HuH-7.5 (cell line): ENCODE measurements at regions not wholly inside any gene's neighbourhood (a gene's known extent, or its start where the extent isn't known, plus 50 kb on each side); places are given as distances from the start of the nearest gene placed in this dataset.
"Not testable (repeated sequence)": the region's sequence is repeated elsewhere in the genome, so short reads cannot be mapped to it uniquely, and the experiment has no call there.

Experiments
- DNase-seq: peaks from one replicate; pipeline ENCODE4 v3.0.0; 2011; ENCODE audit warnings: low spot score

GRCh38 chrX:2640436-2641150, 50.5 kb upstream of the CD99 start:
- no peak for DNase-seq

DNA sequence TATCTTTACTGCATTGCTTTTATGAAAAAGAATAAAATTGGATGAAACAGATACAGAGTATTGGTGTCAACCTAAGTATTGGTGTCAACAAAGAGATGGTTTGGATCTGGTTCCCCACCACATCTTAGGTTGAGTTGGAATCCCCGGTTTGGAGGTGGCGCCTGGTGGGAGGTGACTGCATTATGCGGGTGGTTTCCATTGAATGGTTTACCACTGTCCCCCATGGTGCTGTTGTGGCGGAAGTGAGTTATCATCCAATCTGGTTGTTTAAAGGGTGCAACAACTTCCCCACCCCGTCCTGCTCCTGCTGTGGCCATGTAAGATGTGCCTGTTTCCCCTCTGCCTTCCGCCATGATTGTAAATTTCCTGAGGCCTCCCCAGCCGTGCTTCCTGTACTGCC, 52.8 kb upstream of the CD99 start:
- DNase-seq: no peak

- DNase-seq: no peak
These were observed 55.8 kb upstream of the CD99 start for GRCh38 chrX:2635342-2635741.

DNA sequence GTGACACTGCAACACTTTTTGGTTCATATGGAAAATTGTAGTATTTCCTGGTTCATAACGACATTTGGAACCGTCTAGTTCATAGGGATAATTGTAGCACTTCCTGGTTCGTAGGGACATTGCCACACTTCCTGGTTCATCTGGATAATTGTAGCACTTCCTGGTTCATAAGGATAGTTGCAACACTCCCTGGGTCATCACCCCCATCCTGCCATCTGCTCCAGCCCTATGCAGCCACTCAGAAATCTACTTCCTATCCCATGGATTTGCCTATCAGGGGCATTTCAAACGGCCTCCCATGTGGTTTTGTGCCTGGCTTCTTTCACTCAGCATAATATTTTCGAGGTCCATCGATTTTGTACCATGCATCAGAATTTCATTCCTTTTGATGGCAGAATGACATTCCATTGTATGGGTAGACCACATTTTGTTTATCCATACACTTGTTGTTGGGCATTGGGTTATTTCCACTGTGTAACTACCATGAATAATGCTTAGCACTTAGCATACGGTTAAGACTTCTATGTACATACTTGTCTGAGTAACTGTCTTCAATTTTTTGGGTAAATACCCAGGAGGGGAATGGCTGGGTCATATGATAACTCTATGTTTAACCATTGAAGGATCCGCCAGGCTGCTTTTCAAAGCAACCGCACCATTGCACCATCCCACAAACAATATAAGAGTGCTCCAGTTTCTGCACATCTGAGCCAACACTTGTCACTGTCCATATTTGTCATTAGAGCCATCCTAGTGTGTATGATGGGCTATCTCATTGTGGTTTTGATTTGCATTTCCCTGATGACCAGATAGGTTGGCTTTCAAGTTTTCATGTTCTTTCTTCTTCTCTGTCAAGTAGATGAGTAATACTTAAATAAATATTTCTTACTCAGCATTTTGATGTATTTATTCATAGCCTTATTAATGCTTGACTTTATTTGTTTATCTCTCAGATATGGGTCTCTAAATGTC, 58.3 kb upstream of the CD99 start:
- no peak for DNase-seq

DNA sequence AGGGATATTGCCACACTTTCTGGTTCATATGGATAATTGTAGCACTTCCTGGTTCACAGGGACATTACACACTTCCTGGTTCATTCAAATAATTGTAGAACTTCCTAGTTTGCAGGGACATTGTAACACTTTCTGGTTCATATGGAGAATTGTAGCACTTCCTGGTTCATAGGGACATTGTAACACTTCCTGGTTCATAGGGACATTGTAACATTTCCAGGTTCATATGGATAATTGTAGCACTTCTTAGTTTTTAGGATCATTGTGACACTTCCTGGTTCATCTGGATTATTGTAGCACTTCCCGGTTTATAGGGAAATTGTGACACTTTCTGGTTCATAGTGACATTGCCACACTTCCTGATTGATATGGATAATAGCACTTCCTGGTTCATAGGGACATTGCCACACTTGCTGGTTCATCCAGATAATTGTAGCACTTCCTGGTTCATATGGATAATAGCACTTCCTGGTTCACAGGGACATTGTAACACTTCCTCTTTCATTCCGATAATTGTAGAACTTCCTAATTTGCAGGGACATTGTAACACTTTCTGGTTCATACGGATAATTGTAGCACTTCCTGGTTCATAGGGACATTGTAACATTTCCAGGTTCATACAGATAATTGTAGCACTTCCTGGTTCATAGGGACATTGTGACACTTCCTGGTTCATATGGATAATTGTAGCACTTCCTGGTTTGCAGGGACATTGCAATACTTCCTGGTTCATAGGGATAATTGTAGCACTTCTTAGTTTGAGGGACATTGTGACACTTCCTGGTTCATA, 59.2 kb upstream of the CD99 start:
- DNase-seq: no peak

GRCh38 chrX:2630935-2631742, 60.0 kb upstream of the CD99 start:
- DNase-seq: not testable (repeated sequence)

DNA sequence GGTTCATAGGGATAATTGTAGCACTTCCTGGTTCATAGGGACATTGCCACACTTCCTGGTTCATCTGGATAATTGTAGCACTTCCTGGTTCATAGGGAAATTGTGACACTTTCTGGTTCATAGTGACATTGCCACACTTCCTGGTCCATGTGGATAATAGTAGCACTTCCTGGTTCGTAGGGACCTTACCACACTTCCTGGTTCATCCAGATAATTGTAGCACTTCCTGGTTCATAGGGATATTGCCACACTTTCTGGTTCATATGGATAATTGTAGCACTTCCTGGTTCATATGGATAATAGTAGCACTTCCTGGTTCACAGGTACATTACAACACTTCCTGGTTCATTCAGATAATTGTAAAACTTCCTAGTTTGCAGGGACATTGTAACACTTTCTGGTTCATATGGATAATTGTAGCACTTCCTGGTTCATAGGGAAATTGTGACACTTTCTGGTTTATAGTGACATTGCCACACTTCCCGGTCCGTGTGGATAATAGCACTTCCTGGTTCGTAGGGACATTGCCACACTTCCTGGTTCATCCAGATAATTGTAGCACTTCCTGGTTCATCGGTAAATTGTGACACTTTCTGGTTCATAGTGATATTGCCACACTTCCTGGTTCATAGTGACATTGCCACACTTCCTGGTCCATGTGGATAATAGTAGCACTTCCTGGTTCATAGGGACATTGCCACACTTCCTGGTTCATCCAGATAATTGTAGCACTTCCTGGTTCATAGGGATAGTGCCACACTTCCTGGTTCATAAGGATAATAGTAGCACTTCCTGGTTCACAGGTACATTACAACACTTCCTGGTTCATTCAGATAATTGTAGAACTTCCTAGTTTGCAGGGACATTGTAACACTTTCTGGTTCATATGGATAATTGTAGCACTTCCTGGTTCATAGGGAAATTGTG, 60.8 kb upstream of the CD99 start:
- DNase-seq: not testable (repeated sequence)

- no peak for DNase-seq
These were observed 61.6 kb upstream of the CD99 start for GRCh38 chrX:2629316-2630007.

DNA sequence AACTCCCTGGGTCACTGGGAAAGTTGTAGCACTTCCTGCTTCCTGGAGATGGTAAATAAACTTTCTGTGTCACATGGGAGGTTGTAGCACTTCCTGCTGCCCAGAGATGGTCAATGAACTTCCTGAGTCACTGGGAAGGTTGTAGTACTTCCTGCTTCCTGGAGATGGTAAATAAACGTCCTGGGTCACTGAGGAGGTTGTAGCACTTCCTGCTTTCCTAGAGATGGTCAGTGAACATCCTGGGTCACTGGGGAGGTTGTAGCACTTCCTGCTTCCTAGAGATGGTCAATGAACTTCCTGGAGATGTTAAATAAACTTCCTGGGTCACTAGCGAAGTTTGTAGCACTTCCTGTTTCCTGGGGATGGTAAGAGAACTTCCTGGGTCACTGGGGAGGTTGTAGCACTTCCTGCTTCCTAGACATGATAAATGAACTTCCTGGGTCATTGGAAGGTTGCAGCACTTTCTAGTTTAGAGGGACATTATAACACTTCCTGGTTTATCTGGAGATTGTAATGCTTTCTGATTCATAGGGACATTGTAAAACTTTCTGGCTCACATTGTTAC, 62.3 kb upstream of the CD99 start:
- no peak for DNase-seq

GRCh38 chrX:2627272-2627867, 63.7 kb upstream of the CD99 start:
- no peak for DNase-seq

GRCh38 chrX:2626750-2627149, 64.3 kb upstream of the CD99 start:
- no peak for DNase-seq

DNA sequence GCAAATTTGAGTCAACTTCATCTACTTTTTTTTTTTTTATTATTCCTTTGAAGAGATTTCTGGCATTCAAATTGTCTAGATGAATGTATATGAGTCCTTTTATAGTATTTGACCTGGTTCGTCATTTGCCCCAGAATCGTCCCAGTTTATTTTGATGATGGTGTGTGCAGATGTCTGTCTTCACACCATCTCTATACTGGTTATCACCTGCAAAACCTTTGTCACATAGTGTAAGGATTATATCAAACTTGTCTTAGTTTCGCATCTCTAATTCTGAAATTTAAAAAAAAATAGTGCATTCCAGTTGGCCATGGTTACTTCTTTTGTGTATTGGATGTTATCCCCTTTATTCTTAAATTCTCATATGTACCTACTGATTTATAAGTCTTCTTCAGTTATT, 70.5 kb upstream of the CD99 start:
- DNase-seq: no peak

- DNase-seq: no peak
These were observed 72.6 kb upstream of the CD99 start for GRCh38 chrX:2618516-2618915.

- no peak for DNase-seq
These were observed 76.2 kb upstream of the CD99 start for GRCh38 chrX:2614911-2615310.

GRCh38 chrX:2610246-2611170, 80.6 kb upstream of the CD99 start:
- DNase-seq: no peak

DNA sequence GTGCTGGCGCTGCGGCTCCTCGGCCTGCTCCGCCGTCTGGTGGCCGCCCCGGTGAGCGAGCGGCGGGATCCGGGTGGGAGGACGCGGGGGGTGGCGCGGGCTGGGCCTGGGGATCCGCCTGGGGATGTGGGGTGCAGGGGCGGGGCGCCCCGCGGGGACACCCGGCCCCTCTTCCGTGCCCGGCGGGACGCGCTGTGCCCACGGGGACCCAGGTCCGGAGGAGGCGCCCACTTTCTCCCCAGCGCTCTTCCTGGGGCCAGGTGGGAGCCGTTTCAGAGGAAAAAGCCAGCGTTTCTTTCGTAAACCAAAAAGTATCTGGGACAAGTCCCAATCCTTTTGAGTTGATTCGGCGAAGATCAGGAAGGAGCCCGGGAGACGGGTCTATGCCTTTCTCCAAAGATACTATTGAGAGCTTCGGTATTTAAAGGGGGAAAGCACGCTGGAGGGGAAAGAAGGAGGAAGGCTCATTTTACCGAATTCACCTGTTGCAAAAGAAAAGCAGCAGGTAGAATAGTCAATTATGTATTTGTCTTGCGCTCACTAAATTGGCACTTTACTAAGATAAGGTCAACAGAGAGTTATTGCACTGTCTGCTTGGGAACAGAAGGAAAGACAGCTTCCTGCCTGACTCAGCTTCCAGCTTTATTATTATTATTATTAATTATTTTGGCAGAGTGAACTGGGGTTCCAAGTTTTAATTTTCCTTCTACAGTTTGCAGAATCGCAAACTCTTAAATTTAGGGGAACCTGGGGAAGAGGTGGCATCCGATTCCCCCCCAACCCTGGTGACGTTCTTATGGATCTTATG, 81.5 kb upstream of the CD99 start:
- DNase-seq: no peak
